Parathyroid adenoma (tissue), 2 donors: ENCODE measurements at regions not wholly inside any gene's neighbourhood (a gene's known extent, or its start where the extent isn't known, plus 50 kb on each side); places are given as distances from the start of the nearest gene placed in this dataset.

ENCODE experiments used
- H2AFZ ChIP-seq: fragments of 300-600 bp; sonication (generic); one replicate; pipeline ENCODE4 v1.7.0; 2017; ENCODE audit warnings: antibody characterized with exemption, mild to moderate bottlenecking
- H3K27ac ChIP-seq: fragments of 300-600 bp; sonication (generic); one replicate; pipeline ENCODE4 v1.7.0; 2017
- H3K27me3 ChIP-seq: fragments of 300-600 bp; sonication (generic); one replicate; pipeline ENCODE4 v1.7.0; 2017; ENCODE audit warnings: low read length; ENCODE audit not compliant: control insufficient read depth, insufficient read depth
- H3K36me3 ChIP-seq: fragments of 300-600 bp; sonication (generic); one replicate; pipeline ENCODE4 v1.7.0; 2017; ENCODE audit warnings: low read length; ENCODE audit not compliant: control insufficient read depth, insufficient read depth
- H3K4me1 ChIP-seq: fragments of 300-600 bp; sonication (generic); one replicate; pipeline ENCODE4 v1.7.0; 2017; ENCODE audit warnings: control low read depth
- H3K4me2 ChIP-seq: fragments of 300-600 bp; sonication (generic); one replicate; pipeline ENCODE4 v1.7.0; 2017; ENCODE audit warnings: low read length
- H3K4me3 ChIP-seq: fragments of 300-600 bp; sonication (generic); one replicate; pipeline ENCODE4 v1.7.0; 2017; ENCODE audit warnings: low read depth, low read length
- H3K79me2 ChIP-seq: fragments of 300-600 bp; sonication (generic); one replicate; pipeline ENCODE4 v1.7.0; 2017; ENCODE audit warnings: control low read depth
- H3K9ac ChIP-seq: fragments of 300-600 bp; sonication (generic); one replicate; pipeline ENCODE4 v1.7.0; 2017; ENCODE audit warnings: mild to moderate bottlenecking
- H3K9me3 ChIP-seq: fragments of 300-600 bp; sonication (generic); one replicate; pipeline ENCODE4 v1.7.0; 2017; ENCODE audit warnings: low read length; ENCODE audit not compliant: control insufficient read depth
- TF ChIP-seq, protein P1 (sequence below): fragments of 300-600 bp; sonication (generic); IDR thresholded peaks from one replicate; pipeline ENCODE4 v1.7.0; 2017; ENCODE audit warnings: antibody characterized with exemption, mild to moderate bottlenecking
- donor health status: primary hyperparathyroidism.

DNA sequence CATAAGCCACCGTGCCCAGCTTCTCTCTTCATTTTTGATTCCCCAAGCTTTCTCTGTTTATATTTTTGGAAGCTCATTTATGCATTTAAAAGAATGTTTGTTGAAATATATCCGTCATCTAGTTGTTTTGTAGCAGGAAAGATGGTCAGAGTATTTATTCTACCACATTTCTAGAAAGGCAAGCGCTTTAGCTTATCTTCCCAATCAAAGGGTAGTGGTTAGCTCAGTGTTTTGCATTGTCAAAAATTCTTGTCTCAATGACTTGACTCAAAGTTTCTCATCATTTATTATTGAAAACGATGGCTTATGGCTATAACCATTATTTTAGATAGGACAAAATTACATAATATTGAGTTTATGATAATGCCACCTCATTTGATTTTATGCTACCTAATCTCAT lies 116.1 kb upstream of the ZP4 start:
- Histone ChIP-seq H3K9ac (no peak overlapping the region), H3K79me2 (no peaks in the 10 kb centered on the region), H3K9me3 (no peaks in the 10 kb centered on the region), H3K36me3 (no peaks in the 10 kb centered on the region), H3K27ac (no peak overlapping the region), H3K27me3 (no peaks in the 10 kb centered on the region), H3K4me2 (no peak overlapping the region), H3K4me1 (no peaks in the 10 kb centered on the region), H3K4me3 (no peak overlapping the region), H2AFZ (no peak overlapping the region)
- TF ChIP-seq, protein P1, sequence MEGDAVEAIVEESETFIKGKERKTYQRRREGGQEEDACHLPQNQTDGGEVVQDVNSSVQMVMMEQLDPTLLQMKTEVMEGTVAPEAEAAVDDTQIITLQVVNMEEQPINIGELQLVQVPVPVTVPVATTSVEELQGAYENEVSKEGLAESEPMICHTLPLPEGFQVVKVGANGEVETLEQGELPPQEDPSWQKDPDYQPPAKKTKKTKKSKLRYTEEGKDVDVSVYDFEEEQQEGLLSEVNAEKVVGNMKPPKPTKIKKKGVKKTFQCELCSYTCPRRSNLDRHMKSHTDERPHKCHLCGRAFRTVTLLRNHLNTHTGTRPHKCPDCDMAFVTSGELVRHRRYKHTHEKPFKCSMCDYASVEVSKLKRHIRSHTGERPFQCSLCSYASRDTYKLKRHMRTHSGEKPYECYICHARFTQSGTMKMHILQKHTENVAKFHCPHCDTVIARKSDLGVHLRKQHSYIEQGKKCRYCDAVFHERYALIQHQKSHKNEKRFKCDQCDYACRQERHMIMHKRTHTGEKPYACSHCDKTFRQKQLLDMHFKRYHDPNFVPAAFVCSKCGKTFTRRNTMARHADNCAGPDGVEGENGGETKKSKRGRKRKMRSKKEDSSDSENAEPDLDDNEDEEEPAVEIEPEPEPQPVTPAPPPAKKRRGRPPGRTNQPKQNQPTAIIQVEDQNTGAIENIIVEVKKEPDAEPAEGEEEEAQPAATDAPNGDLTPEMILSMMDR = no peak

DNA sequence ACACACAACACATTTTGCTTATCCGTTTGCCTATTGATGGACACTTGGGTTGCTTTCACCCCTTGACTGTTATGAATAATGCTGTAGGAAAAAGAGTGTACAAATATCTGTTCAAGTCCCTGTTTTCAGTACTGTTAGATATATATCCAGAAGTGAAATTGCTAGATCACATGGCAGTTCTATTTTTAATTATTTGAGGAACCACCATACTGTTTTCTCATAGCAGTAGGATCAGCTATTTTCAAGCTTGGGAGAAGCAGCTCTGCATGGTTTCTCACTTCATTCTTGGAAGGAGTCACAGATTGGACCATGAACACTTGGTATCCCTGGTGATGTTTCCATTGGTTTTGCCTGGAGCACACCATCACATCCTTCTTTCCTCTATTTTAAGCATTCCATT lies 114.4 kb upstream of the ZP4 start:
- H3K9ac ChIP-seq = no peak overlapping the region
- TF ChIP-seq, protein P1 = no peak
- H3K9me3 ChIP-seq = no peaks in the 10 kb centered on the region
- no peak overlapping the region for H3K27ac ChIP-seq
- no peak overlapping the region for H2AFZ ChIP-seq
- no peaks in the 10 kb centered on the region for H3K79me2 ChIP-seq
- H3K36me3 ChIP-seq = no peaks in the 10 kb centered on the region
- H3K4me3 ChIP-seq = no peak overlapping the region
- H3K4me2 ChIP-seq = no peak overlapping the region
- no peaks in the 10 kb centered on the region for H3K4me1 ChIP-seq
- H3K27me3 ChIP-seq = no peaks in the 10 kb centered on the region

GRCh38 chr1:238001818-238002217 lies 111.1 kb upstream of the ZP4 start:
- H3K36me3 ChIP-seq = no peaks in the 10 kb centered on the region
- TF ChIP-seq, protein P1 = no peak
- H3K79me2 ChIP-seq = no peaks in the 10 kb centered on the region
- no peak overlapping the region for H2AFZ ChIP-seq
- no peaks in the 10 kb centered on the region for H3K27me3 ChIP-seq
- H3K4me2 ChIP-seq = no peak overlapping the region
- H3K4me1 ChIP-seq = no peaks in the 10 kb centered on the region
- no peak overlapping the region for H3K27ac ChIP-seq
- no peak overlapping the region for H3K4me3 ChIP-seq
- H3K9me3 ChIP-seq = no peaks in the 10 kb centered on the region
- no peak overlapping the region for H3K9ac ChIP-seq

DNA sequence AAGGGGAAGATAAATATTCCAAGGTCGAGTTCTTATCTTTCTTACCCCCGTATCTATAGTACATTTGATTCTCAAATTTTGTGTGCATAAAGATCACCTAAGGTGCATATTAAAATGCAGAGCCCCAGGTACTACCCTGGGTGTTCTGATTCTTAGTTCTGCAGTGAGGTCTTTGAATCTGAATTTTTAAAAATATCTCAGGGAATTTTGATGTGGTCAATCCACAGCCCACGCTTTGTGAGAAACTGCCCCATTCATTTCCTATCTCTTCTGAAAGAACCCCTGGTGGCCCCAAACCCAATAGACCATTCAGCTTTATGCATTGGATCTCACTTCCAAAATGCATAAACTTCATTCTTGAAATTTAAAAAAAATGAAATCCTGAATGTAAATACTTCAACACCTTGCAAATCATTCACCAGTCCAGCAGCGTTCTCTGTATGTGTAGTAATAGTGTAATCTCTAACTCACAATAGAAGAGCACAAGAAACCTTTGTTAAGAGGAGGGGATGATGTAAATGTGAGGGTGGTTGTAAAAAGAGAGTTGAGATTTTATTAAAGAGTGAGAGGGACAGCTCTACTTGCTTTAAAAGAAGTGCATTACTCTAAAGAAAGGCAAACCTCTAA lies 108.8 kb upstream of the ZP4 start:
- no peaks in the 10 kb centered on the region for H3K9me3 ChIP-seq
- TF ChIP-seq, protein P1 = no peak
- H3K4me1 ChIP-seq = no peaks in the 10 kb centered on the region
- H3K27me3 ChIP-seq = no peaks in the 10 kb centered on the region
- no peak overlapping the region for H3K4me2 ChIP-seq
- H3K36me3 ChIP-seq = no peaks in the 10 kb centered on the region
- H3K79me2 ChIP-seq = no peaks in the 10 kb centered on the region
- no peak overlapping the region for H3K27ac ChIP-seq
- H3K4me3 ChIP-seq = no peak overlapping the region
- no peak overlapping the region for H3K9ac ChIP-seq
- H2AFZ ChIP-seq = no peak overlapping the region

- Histone ChIP-seq H3K9me3 (no peaks in the 10 kb centered on the region), H3K4me3 (no peak overlapping the region), H3K27ac (no peak overlapping the region), H3K9ac (no peak overlapping the region), H3K4me2 (no peak overlapping the region), H3K79me2 (no peaks in the 10 kb centered on the region), H3K4me1 (no peaks in the 10 kb centered on the region), H3K27me3 (no peaks in the 10 kb centered on the region), H2AFZ (no peak overlapping the region), H3K36me3 (no peaks in the 10 kb centered on the region)
- TF ChIP-seq, protein P1 = no peak
These were observed 107.9 kb upstream of the ZP4 start for GRCh38 chr1:237998581-237998980.
